BE2C (cell line): ENCODE measurements at regions not wholly inside any gene's neighbourhood (a gene's known extent, or its start where the extent isn't known, plus 50 kb on each side); places are given as distances from the start of the nearest gene placed in this dataset.

ENCODE experiments used
- DNase-seq: peaks from one replicate; pipeline ENCODE4 v3.0.0-alpha.2; 2020
- H3K27me3 ChIP-seq: fragments of 250-450 bp; sonication (Bioruptor Pico); 2 replicates; pipeline ENCODE4 v1.5.1; 2020; ENCODE audit warnings: mild to moderate bottlenecking
- H3K36me3 ChIP-seq: fragments of 250-450 bp; sonication (Bioruptor Pico); 2 replicates; pipeline ENCODE4 v1.5.1; 2020; ENCODE audit warnings: mild to moderate bottlenecking
- H3K4me1 ChIP-seq: fragments of 250-450 bp; sonication (Bioruptor Pico); 2 replicates; pipeline ENCODE4 v1.5.1; 2020
- H3K4me3 ChIP-seq: 2 replicates; pipeline ENCODE4 v1.5.1; 2011; ENCODE audit warnings: low read depth, low read length
- H3K9me3 ChIP-seq: fragments of 250-450 bp; sonication (Bioruptor Pico); 2 replicates; pipeline ENCODE4 v1.5.1; 2020
- TF ChIP-seq, protein P1 (sequence below): IDR thresholded peaks from 2 replicates; pipeline ENCODE4 v1.5.1; 2012; ENCODE audit warnings: mild to moderate bottlenecking, low read depth, low read length

DNA sequence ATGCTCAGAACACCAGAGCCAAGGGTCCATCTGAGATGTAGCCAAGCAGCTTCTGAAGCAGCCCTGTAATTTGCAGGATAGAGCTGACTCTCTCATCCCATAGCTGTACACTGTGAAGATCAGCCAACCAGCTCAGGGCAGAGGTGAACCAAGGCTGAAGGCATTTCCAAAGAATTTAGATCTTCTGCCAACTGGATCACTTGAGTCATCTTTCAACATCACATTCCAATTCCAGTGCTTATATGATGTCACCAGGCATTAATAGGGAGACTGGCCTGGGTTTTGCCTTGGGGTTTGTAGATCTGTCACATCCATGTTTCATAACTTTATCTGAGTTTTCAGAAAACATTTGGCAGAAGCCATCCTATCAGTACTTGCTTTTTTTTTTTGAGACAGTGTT is 98.2 kb downstream of the NR2F2 start:
- DNase-seq = no peak
- H3K4me3 ChIP-seq = no peak overlapping the region
- no peaks in the 10 kb centered on the region; the same call in 1 of the 2 replicates for H3K9me3 ChIP-seq
- H3K36me3 ChIP-seq = no peaks in the 10 kb centered on the region
- H3K27me3 ChIP-seq = peaks cover 29% of the 10 kb centered on the region
- H3K4me1 ChIP-seq = no peaks in the 10 kb centered on the region
- TF ChIP-seq, protein P1, sequence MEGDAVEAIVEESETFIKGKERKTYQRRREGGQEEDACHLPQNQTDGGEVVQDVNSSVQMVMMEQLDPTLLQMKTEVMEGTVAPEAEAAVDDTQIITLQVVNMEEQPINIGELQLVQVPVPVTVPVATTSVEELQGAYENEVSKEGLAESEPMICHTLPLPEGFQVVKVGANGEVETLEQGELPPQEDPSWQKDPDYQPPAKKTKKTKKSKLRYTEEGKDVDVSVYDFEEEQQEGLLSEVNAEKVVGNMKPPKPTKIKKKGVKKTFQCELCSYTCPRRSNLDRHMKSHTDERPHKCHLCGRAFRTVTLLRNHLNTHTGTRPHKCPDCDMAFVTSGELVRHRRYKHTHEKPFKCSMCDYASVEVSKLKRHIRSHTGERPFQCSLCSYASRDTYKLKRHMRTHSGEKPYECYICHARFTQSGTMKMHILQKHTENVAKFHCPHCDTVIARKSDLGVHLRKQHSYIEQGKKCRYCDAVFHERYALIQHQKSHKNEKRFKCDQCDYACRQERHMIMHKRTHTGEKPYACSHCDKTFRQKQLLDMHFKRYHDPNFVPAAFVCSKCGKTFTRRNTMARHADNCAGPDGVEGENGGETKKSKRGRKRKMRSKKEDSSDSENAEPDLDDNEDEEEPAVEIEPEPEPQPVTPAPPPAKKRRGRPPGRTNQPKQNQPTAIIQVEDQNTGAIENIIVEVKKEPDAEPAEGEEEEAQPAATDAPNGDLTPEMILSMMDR = no peak

DNA sequence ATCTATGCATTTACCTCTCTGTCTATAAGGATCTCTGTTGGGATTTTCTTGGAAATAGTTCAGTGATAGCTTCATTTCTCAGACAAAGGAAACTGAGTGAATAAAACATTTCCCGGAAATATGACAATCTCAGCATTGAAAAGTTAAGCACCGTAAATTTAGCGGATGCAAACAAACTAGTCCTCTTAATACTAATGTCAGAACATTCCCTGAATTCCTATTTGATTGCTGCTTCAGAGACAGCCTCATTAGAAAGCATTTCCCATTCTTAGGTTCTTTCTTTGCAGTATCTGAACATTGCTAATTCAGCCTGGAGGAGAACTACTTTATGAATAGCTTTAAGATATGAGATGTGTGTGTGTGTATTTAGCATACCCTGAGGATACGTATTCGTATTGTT is 101.3 kb downstream of the NR2F2 start:
- Histone ChIP-seq H3K4me3 (no peak overlapping the region), H3K36me3 (no peaks in the 10 kb centered on the region), H3K27me3 (peaks cover 33% of the 10 kb centered on the region), H3K4me1 (no peaks in the 10 kb centered on the region), H3K9me3 (no peaks in the 10 kb centered on the region)
- DNase-seq = no peak
- TF ChIP-seq, protein P1 = no peak

DNA sequence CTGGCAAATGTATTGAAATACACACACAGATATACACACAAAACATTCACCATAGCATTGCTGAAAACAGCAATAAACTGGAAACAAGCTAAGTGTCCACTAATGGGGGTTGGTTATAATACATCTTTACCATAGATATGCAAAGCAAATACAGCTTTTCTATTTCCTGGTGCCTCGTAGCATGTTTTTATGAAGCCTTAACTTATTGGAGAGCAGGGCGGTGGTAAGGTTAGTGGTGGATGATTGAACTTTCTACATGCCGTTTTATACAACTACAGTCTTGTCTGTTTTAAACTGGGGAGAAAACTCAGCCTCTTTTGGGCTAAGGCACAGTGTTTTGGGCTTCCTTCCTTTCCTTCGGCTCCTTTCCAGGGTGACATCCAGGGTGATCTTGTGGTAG is 104.5 kb downstream of the NR2F2 start:
- TF ChIP-seq, protein P1 = no peak
- H3K4me3 ChIP-seq = no peak overlapping the region
- no peaks in the 10 kb centered on the region for H3K9me3 ChIP-seq
- H3K27me3 ChIP-seq = peaks cover 41% of the 10 kb centered on the region
- DNase-seq = no peak
- H3K4me1 ChIP-seq = no peaks in the 10 kb centered on the region
- no peaks in the 10 kb centered on the region for H3K36me3 ChIP-seq

DNA sequence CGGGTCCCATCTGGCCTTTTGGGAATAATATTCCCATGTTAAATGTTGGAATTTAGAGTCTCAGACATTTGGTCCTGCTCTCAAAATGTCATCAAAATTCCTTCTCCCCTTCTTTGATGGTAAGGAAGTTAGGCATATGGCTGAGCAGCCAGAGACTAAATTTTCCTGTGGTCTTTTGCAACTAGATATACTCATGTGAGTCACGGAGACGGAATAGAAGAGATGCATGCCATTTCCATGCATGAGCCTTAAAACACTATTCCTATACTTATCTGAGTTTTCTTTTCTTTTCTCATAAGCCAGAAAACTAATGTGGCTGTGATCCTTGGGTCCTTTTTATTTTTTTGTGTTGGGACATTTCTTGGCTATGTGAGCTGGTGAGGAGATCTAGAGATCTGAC is 105.3 kb downstream of the NR2F2 start:
- H3K4me3 ChIP-seq = no peak overlapping the region
- H3K27me3 ChIP-seq = peaks cover 34% of the 10 kb centered on the region
- DNase-seq = no peak
- no peaks in the 10 kb centered on the region for H3K36me3 ChIP-seq
- TF ChIP-seq, protein P1 = no peak
- H3K4me1 ChIP-seq = no peaks in the 10 kb centered on the region
- H3K9me3 ChIP-seq = no peaks in the 10 kb centered on the region

DNA sequence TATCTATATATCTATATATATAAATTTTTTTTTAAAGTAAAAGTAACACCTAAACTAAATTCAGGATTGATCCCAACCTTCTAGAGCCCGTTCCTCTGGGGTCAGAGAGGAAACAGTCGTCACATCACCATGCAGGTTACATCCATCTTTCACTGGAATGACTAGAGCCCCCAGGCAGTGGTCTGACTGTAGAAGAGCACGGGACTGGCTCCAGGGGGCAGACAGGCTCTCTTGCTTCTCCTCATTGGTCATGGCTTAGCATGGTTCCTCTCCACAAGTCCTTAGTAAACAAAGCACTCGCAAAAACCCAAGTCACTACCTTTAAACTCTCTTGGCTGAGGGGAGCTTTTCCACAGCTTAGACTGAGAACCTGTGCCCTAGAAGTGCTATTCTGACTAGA is 110.5 kb downstream of the NR2F2 start:
- Histone ChIP-seq H3K27me3 (peaks cover 20% of the 10 kb centered on the region), H3K36me3 (no peaks in the 10 kb centered on the region), H3K4me1 (no peaks in the 10 kb centered on the region), H3K4me3 (no peak overlapping the region), H3K9me3 (no peaks in the 10 kb centered on the region)
- TF ChIP-seq, protein P1 = no peak
- no peak for DNase-seq

DNA sequence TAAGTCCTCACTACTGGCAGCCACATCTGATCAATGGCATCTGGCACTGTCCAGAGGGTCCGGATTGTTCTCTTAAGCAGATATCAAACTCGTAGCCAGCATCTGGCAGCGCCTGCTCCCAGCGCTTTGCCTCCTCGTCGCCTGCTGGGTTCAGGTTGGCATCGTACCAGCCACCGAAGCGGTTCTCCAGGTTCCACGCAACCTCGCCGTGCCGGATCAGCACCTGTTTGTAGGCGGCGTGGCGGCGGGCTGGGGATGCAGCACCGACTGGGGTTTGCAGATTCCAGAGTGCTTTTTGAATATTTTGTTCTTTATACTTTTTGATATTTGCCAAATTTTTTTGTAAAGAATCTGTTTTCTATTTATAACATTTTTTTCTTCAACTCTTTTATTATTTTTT is 111.6 kb downstream of the NR2F2 start:
- DNase-seq = no peak
- no peaks in the 10 kb centered on the region for H3K36me3 ChIP-seq
- no peaks in the 10 kb centered on the region for H3K9me3 ChIP-seq
- no peaks in the 10 kb centered on the region for H3K4me1 ChIP-seq
- TF ChIP-seq, protein P1 = no peak
- H3K27me3 ChIP-seq = peaks cover 28% of the 10 kb centered on the region
- H3K4me3 ChIP-seq = no peak overlapping the region
